Thyroid gland (tissue), 4 donors: ENCODE measurements at regions not wholly inside any gene's neighbourhood (a gene's known extent, or its start where the extent isn't known, plus 50 kb on each side); places are given as distances from the start of the nearest gene placed in this dataset.

Experiments used
- DNase-seq, 2 donors: peaks; one replicate each; pipeline ENCODE4 v3.0.0-alpha.2; 2019
- H3K27ac ChIP-seq, 3 donors: fragments of 200-600 bp; sonication (generic); 1 replicate in 2 of 3; 2 replicates in 1 of 3; pipeline ENCODE4 v1.5.1; 2016 to 2019; ENCODE audit warnings: mild to moderate bottlenecking in 1 of 3, moderate library complexity in 1 of 3
- H3K27me3 ChIP-seq: fragments of 200-600 bp; sonication (generic); one replicate; pipeline ENCODE4 v1.5.1; 2019
- H3K36me3 ChIP-seq, 2 donors: fragments of 200-600 bp; sonication (generic); one replicate each; pipeline ENCODE4 v1.5.1; 2016 to 2019
- H3K4me1 ChIP-seq, 2 donors: fragments of 200-600 bp; sonication (generic); one replicate each; pipeline ENCODE4 v1.5.1; 2017 to 2019
- H3K4me3 ChIP-seq, 3 donors: fragments of 200-600 bp; sonication (generic); replicated peaks in 1 of 3; 1 replicate in 2 of 3; 2 replicates in 1 of 3; pipeline ENCODE4 v1.5.1; 2016; ENCODE audit warnings: mild to moderate bottlenecking in 1 of 3
- H3K9me3 ChIP-seq: fragments of 200-600 bp; sonication (generic); one replicate; pipeline ENCODE4 v1.5.1; 2017
- POLR2A ChIP-seq, 2 donors: fragments of 450-650 bp; IDR thresholded peaks; one replicate each; pipeline ENCODE4 v1.6.1; 2017; ENCODE audit warnings: antibody characterized with exemption in 2 of 2, mild to moderate bottlenecking in 2 of 2, moderate library complexity in 1 of 2
- WGBS, 2 donors: methylation state at CpG; one replicate each; pipeline ENCODE4 v1.1.5; 2017; 5-methylcytosine and 5-hydroxymethylcytosine counted together
- intact Hi-C: fragments of 100-400 bp; cut with DNase I; formaldehyde crosslinking; loops from one replicate; pipeline ENCODE4 v1.15.1; 2023
- TF ChIP-seq, protein P1 (sequence below), 6 experiments: fragments of 200-600 bp in 3 of 6; fragments of 450-650 bp in 3 of 6; sonication (generic) in 3 of 6; IDR thresholded peaks; one replicate each; pipeline ENCODE4 v1.5.1; 2016 to 2019; ENCODE audit warnings: antibody characterized with exemption in 6 of 6, mild to moderate bottlenecking in 2 of 6, inconsistent platforms in 1 of 6, moderate library complexity in 1 of 6

DNA sequence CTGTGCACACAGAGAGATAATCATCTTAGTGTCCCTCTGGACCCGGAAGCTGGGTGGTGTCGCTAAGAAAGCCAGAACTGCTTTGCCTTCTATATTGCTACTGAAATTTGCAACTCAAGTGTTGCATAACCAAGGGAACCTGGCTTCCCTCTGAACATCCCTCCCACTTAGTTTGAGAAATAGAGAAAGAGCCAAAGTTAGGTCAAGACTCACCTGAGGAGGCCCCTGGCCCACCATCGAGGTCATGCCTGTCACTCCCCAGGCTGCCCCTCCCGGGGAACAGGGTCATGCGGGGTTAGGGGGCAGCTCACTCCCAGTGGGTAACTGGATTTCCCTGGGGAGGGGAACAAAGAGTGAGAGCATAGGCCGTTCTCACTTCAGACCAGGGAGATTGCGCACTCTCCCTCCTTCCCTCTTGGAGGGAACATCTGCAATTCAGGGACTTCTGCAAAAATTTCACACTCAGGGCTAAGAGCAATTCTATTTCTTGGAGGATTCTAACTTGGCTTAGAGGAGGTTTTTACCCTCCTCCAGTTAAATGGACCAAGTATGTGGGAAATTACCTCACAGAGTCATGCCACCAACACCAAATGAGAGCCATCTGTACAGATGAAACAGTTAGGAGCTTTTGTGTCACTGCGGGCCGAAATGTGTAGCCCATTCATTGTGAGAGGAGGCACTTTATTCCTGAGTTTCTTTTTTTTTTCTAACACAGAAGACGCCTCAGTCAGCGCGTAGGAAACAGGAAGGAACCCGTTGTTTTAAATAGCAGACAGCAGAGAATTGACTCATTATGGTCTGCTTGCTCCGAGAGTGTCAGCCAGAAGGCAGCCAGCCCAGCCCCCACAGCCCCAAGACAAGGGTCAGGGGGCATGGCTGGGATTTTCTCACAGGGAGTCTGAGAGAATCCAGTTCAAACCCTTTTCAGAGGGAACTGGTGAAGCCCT is 221.3 kb downstream of the ARHGAP12 start:
- WGBS, 2 donors: 24 to 29% methylated on average over 12 to 14 of the region's 14 CpGs
- Histone ChIP-seq H3K27me3 (no peaks in the 10 kb centered on the region), H3K36me3 (no peaks in the 10 kb centered on the region), H3K27ac (peak overlapping the region; percentile 40 to 73 (median 62)), H3K4me3 (no peak overlapping the region), H3K4me1 (peaks cover 0 to 25% of the 10 kb centered on the region in 2 donors), H3K9me3 (no peaks in the 10 kb centered on the region)
- DNase-seq: peak; percentile 19 to 31
- intact Hi-C loops: no loop called here
- no peak for TF ChIP-seq POLR2A (IDR thresholded peaks at IDR 0.05)

DNA sequence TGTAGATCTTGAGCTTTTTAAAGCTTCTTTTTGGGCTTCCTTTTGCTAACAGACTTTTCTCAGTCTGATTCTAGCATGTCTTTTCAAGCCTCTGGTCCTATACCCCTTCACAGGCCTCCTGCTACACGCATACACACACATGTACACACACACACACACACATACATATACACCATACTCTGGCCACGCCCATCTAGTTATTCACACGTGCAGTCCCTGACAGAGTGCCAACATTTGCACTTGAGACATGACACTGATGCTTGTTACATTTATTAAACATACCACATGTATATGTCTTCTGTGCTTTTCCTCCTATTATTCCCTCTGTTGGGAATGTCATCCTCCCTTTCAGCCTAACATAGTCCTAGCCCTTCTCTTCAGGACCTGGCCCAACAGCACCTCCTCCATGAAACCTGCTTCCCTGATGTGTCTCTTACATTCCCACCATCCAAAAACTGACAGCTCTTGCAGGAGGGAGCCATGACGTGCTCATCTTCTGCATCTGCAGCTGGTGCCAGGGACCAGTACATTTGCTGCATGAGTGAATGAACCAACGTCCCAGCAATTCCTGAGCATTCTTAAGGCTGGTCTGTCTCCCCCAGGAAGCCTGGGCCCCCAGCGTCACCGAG is 222.1 kb downstream of the ARHGAP12 start:
- H3K36me3 ChIP-seq: no peaks in the 10 kb centered on the region
- peak overlapping the region; percentile 46 to 73 (median 62) for H3K27ac ChIP-seq
- no peak for DNase-seq
- no peaks in the 10 kb centered on the region for H3K9me3 ChIP-seq
- intact Hi-C loops: no loop called here
- H3K4me3 ChIP-seq: no peak overlapping the region
- no peaks in the 10 kb centered on the region for H3K27me3 ChIP-seq
- WGBS, 2 donors: 63 to 65% methylated on average over 7 of the region's 7 CpGs
- TF ChIP-seq, protein P1, sequence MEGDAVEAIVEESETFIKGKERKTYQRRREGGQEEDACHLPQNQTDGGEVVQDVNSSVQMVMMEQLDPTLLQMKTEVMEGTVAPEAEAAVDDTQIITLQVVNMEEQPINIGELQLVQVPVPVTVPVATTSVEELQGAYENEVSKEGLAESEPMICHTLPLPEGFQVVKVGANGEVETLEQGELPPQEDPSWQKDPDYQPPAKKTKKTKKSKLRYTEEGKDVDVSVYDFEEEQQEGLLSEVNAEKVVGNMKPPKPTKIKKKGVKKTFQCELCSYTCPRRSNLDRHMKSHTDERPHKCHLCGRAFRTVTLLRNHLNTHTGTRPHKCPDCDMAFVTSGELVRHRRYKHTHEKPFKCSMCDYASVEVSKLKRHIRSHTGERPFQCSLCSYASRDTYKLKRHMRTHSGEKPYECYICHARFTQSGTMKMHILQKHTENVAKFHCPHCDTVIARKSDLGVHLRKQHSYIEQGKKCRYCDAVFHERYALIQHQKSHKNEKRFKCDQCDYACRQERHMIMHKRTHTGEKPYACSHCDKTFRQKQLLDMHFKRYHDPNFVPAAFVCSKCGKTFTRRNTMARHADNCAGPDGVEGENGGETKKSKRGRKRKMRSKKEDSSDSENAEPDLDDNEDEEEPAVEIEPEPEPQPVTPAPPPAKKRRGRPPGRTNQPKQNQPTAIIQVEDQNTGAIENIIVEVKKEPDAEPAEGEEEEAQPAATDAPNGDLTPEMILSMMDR (IDR thresholded peaks at IDR 0.05): no peak
- TF ChIP-seq POLR2A (IDR thresholded peaks at IDR 0.05): no peak
- peaks cover 0 to 26% of the 10 kb centered on the region in 2 donors for H3K4me1 ChIP-seq

DNA sequence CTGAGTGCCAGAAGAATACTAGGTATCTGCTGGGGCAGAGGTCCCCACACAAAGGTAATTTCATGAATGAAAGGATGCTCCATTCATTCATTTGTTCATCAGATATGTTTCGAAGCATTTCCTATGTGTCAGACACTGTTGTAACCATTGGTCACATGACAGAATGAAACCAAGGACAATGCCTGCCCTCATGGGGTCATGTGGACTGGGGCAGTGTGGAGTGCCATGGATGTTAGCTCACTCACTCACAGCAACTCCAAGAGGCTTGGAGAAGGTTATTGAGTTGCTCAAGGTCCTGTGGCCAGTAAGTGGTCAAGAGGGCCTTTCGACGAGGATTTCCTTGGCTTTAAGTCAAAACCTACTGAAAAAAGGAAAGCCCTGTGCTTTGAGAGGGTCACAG is 223.5 kb downstream of the ARHGAP12 start:
- Histone ChIP-seq H3K9me3 (no peaks in the 10 kb centered on the region), H3K27ac (no peak overlapping the region), H3K4me3 (no peak overlapping the region), H3K27me3 (no peaks in the 10 kb centered on the region), H3K4me1 (peaks cover 0 to 39% of the 10 kb centered on the region in 2 donors), H3K36me3 (no peaks in the 10 kb centered on the region)
- DNase-seq: no peak
- intact Hi-C loops: no loop called here
- 81 to 82% methylated on average over 3 of the region's 3 CpGs for WGBS, 2 donors
- TF ChIP-seq, protein P1 (IDR thresholded peaks at IDR 0.05): no peak
- TF ChIP-seq POLR2A (IDR thresholded peaks at IDR 0.05): no peak

DNA sequence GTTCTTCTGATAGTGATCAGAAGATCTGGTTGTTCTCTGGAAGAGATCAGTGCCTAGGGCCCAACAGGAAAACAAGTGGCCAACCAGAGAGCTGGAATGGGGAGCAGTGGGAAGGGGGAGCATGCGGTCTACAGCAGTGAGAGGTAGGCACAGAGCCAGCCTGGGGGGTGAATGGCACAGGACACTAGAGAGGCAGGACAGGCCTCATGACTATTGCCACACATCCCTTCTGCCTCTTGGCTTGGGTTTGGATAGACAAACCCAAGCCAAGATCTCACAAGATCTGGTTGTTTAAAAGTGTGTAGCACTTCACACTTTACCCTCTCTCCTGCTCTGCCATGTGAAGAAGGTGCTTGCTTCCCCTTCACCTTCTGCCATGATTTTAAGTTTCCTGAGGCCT is 224.4 kb downstream of the ARHGAP12 start:
- intact Hi-C loops: no loop called here
- H3K4me3 ChIP-seq: no peak overlapping the region

DNA sequence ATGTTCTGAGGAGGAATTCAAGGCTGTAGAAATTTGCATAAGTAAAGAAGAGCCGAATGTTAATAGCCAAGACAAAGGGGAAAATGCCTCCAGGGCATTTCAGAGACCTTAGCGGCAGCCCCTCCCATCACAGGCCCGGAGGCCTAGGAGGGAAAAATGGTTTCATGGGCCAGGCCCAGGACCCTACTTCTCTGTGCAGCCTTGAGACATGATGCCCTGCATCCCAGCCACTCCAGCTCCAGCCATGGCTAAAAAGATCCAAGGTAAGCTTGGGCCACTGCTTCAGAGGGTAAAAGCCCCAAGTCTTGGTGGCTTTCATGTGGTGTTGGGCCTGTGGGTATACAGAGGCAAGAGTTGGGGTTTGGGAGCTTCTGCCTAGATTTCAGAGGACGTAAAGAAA is 225.7 kb downstream of the ARHGAP12 start:
- H3K27ac ChIP-seq: no peak overlapping the region
- no peaks in the 10 kb centered on the region for H3K36me3 ChIP-seq
- TF ChIP-seq, protein P1 (IDR thresholded peaks at IDR 0.05): no peak
- no peak for TF ChIP-seq POLR2A (IDR thresholded peaks at IDR 0.05)
- no peak for DNase-seq
- H3K27me3 ChIP-seq: no peaks in the 10 kb centered on the region
- H3K4me1 ChIP-seq: peaks cover 0 to 47% of the 10 kb centered on the region in 2 donors
- H3K4me3 ChIP-seq: no peak overlapping the region
- whole genome bisulfite sequencing, 2 donors: 76 to 87% methylated on average over 4 of the region's 4 CpGs
- H3K9me3 ChIP-seq: no peaks in the 10 kb centered on the region
- intact Hi-C loops: no loop called here

More for the DNA sequence above, 224.4 kb downstream of the ARHGAP12 start:
- Histone ChIP-seq H3K27me3 (no peaks in the 10 kb centered on the region), H3K9me3 (no peaks in the 10 kb centered on the region), H3K36me3 (no peaks in the 10 kb centered on the region), H3K27ac (no peak overlapping the region), H3K4me1 (peaks cover 0 to 49% of the 10 kb centered on the region in 2 donors)
- TF ChIP-seq POLR2A (IDR thresholded peaks at IDR 0.05): no peak
- TF ChIP-seq, protein P1 (IDR thresholded peaks at IDR 0.05): no peak
- 75 to 90% methylated on average over 1 of the region's 1 CpG for WGBS, 2 donors
- peak in 1 of 2 donors; percentile 12 for DNase-seq
